ENCODE measurements at regions not wholly inside any gene's neighbourhood (a gene's known extent, or its start where the extent isn't known, plus 50 kb on each side); places are given as distances from the start of the nearest gene placed in this dataset.

DNA sequence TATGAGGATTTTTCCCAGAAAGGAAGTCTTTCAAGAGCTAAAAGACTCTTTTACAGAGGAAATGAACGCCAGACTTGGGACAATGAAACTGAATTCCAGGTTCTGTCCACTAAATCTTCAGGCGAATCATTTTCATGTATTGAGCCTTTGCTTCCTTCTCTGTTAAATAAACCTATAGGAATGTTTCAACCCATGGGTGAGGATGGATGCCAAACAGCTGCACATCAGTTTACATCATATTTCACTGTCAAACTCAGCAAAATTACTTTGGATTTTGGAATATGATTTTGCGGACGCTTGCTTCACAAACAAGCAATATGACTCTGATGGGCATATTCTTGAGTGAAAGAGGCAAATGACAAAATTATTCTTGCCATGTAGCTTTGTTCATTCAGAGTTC is 256.1 kb upstream of the ZNF521 start:
- TF ChIP-seq GATA3 (IDR thresholded peaks at IDR 0.05; ENCODE audit: low read depth, low read length): no peak
- no peak for TF ChIP-seq GATA2 (IDR thresholded peaks at IDR 0.05; ENCODE audit: low read depth, low read length)

Measured in SH-SY5Y (cell line).